GM10248 (cell line): ENCODE measurements at regions not wholly inside any gene's neighbourhood (a gene's known extent, or its start where the extent isn't known, plus 50 kb on each side); places are given as distances from the start of the nearest gene placed in this dataset.
A peak's percentile ranks its signal among the peaks of the same experiment; 100 is the strongest.

Source experiments
- CTCF ChIA-PET: fragments of 300-600 bp; sonication (Branson Sonifier 250); formaldehyde crosslinking; extraction: SDS; loops from one replicate; lab custom pipeline; 2021; ENCODE audit warnings: antibody characterized with exemption; lab: Yijun Ruan, JAX
- POLR2A ChIA-PET: fragments of 350-650 bp; sonication (Branson Sonifier 250); formaldehyde crosslinking; extraction: SDS; loops from one replicate; lab custom pipeline; 2020; ENCODE audit warnings: antibody characterized with exemption; lab: Yijun Ruan, JAX
- DNase-seq: peaks from one replicate; pipeline ENCODE4 v3.0.0; 2012; ENCODE audit errors: extremely low spot score
- TF ChIP-seq, protein P1 (sequence below): IDR thresholded peaks from 2 replicates; pipeline ENCODE4 v1.5.1; 2012; ENCODE audit warnings: mild to moderate bottlenecking, low read depth; ENCODE audit errors: extremely low read depth, missing control alignments, control extremely low read depth

DNA sequence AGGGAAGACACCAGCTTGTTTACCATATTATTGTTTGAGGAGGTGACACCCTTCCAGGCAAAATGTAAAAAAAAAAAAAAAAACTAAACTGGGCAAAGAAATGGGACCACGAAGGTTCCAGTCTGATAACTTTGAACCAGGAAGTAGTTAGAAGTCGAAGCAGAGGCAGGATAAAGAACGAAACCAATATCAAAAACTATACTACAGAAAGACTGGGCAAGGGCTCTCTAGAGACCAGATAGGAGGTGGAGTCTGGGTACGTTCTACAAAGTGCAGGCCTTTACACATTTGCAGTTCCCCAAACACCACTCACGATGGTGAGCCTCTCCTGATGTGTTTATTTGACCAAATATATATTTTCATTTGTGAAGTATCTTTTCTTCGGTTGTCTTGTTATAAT is 125.7 kb upstream of the CDK1 start:
- CTCF ChIA-PET = no interaction called here

DNA sequence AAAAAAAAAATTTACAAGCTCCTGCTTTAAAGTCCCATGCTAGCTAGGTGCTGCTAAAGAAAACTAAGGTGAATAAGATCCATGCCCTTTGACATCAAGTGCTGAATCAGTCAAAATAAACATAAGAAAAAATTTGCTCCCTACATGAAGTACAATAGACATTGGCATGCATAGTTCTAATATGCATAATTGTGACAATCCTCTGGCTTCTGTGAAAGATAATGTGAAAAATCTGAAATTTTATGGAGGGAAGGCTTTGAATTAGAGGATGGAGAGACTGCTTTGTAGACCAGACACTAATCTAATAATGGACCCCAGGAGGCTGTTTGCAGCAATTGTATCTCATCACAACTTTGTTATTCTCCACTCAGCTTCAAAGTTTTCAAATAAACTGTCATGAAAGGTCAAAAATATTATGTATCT is 127.9 kb upstream of the CDK1 start:
- ChIA-PET CTCF (interaction anchor here (0.8 to 1.8 kb wide), 8 partner anchors 9 to 1861 kb away, joined by 3 to 7 read pairs (median 3); no protein-coding TSS in a partner anchor), POLR2A (no interaction called here)
- TF ChIP-seq, protein P1, sequence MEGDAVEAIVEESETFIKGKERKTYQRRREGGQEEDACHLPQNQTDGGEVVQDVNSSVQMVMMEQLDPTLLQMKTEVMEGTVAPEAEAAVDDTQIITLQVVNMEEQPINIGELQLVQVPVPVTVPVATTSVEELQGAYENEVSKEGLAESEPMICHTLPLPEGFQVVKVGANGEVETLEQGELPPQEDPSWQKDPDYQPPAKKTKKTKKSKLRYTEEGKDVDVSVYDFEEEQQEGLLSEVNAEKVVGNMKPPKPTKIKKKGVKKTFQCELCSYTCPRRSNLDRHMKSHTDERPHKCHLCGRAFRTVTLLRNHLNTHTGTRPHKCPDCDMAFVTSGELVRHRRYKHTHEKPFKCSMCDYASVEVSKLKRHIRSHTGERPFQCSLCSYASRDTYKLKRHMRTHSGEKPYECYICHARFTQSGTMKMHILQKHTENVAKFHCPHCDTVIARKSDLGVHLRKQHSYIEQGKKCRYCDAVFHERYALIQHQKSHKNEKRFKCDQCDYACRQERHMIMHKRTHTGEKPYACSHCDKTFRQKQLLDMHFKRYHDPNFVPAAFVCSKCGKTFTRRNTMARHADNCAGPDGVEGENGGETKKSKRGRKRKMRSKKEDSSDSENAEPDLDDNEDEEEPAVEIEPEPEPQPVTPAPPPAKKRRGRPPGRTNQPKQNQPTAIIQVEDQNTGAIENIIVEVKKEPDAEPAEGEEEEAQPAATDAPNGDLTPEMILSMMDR = no peak
- no peak for DNase-seq

More for the DNA sequence above, 125.7 kb upstream of the CDK1 start:
- TF ChIP-seq, protein P1 = no peak
- DNase-seq = no peak
- POLR2A ChIA-PET = no interaction called here

DNA sequence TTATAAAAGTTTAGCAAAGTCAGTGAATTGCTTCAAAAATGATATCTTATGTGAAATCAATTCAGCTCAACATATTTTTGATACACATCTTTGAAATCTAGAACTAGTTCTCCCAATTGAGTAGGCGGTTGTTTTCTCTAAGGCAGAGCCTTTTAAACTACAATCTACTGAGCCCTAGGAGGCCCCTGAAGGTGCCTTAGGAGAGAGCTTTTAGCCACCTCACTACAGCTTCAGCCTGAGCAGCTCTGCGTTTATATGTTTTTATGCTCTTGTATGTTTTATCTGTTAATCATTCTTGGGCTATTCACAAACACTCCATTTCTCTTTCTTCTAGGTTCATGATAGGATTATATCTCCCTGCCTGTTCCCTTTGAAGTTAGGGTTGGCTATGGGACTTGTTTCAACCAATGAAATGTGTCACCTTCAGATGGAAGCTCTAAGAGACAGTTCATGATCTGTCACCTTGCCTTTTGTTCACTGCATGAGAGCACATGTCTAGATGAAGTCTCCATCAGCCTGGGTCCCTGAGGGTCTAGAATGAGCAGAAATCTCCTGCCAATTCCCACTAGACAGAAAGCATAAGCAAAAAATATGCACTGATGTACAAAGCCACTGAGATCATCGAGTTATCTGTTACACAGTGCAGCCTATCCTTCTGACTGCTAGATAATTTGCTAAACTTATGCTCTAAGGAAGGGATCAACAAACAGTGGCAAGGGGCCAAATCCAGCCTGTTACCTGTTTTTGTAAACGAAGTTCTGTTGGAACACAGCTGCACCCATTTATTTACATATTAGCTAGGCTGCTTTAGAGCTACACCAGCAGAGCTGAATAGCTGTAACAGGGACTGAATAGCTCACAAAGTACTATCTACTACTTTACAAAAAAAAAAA is 128.5 kb upstream of the CDK1 start:
- no peak for DNase-seq
- CTCF ChIA-PET = interaction anchor here (0.8 to 1.8 kb wide), 11 partner anchors 12 to 1861 kb away, joined by 3 to 6 read pairs (median 3); no protein-coding TSS in a partner anchor
- TF ChIP-seq, protein P1 = no peak
- POLR2A ChIA-PET = no interaction called here

DNA sequence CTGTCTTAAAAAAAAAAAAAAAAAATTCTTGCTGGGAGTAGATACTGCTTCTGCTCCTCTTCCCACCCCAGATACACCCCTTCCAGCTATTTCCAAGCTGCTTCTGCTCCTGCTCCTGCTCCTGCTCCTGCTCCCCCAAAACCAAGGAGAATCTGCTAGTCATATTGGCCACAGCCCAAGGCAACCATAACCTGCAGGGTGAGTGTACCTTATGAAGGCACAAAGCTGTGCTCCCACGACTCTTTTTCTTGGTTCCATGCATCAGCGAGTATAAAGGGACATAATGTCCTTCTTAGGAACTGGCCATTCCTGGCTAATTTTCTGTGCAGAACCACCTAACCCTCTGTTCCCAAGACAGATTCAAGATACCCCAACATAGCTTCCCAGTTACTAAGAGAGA is 129.5 kb upstream of the CDK1 start:
- CTCF ChIA-PET = interaction anchor here (0.8 to 1.6 kb wide), 7 partner anchors 13 to 1860 kb away, joined by 3 to 6 read pairs (median 3); no protein-coding TSS in a partner anchor
- TF ChIP-seq, protein P1 = no peak
- POLR2A ChIA-PET = no interaction called here
- no peak for DNase-seq

DNA sequence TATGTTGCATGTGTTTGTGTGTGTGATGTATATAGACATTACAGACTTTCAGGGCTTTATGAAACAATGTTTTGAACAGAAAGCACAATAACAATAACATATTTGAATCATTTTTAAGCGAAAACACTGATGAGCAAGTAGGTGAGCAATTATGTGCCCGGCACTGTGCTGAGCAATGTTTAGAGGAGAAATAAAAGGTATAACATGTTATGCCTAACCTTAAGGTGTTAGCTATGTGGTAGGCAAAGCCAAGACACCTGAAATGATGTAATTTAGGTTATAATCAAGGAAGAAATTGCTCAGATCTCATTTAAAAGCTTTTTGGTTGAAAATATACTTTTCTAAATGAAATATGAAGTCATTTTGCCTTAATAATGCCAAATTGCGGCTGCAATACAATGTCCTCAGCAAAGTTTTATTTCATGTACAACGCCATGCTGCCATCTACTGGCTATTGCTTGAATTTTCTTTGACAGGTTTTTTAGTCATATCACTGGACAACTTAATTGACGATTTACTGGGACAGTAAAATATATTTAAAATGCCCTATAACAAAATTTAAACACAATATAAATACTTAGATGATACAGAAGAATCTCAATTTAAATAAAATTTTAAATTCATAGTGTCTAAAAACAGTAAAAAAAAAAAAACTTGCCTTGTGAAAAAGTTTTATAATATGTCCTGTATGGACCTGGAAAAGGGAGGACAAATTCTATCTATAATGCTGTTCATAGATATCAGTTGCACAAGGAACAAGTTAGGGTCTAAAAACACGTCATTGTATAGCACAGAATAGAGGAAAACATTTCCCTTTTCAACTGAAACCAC is 131.1 kb upstream of the CDK1 start:
- POLR2A ChIA-PET = no interaction called here
- CTCF ChIA-PET = interaction anchor here (1.0 to 3.3 kb wide), 12 partner anchors 8 to 452 kb away, joined by 3 to 21 read pairs (median 4); no protein-coding TSS in a partner anchor
- DNase-seq = peak; percentile 25
- TF ChIP-seq, protein P1 = peak; percentile 68

DNA sequence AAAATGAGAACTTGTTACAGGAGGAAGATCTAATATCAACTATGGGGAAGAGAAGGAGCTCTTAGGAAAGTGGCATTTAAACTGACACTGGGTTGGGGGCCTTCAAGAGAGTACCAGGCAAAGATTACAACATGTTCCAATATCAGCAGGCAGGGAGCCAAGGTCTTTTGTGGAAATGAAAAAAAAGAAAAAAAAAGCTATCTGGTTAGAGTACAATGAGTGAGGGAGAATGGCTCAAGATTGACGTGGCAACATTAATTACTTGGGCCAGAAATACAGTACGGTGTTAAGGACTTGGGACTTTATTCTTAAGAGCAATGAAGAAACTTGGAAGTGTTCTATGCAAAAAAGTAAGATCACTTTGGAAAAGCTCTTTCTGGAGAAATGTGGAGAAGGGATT is 132.3 kb upstream of the CDK1 start:
- no peak for DNase-seq
- POLR2A ChIA-PET = no interaction called here
- CTCF ChIA-PET = interaction anchor here (0.7 to 3.3 kb wide), 14 partner anchors 8 to 779 kb away, joined by 3 to 21 read pairs (median 4); no protein-coding TSS in a partner anchor

More for the DNA sequence above, 132.3 kb upstream of the CDK1 start:
- TF ChIP-seq, protein P1 = no peak
